ENCODE measurements at regions not wholly inside any gene's neighbourhood (a gene's known extent, or its start where the extent isn't known, plus 50 kb on each side); places are given as distances from the start of the nearest gene placed in this dataset.

GRCh38 chr3:127102587-127102986 is 90.3 kb upstream of the PRR23E start:
- no peak overlapping the region for H3K4me3 Mint-ChIP-seq (ENCODE audit: low read depth, unreplicated experiment)
- peaks cover 72% of the 10 kb centered on the region for H3K27me3 Mint-ChIP-seq (ENCODE audit: unreplicated experiment)
- CTCF ChIA-PET = no interaction called here
- DNase-seq = no peak
- no TSS peak for BruUV-seq (replicated peaks)
- H3K4me1 Mint-ChIP-seq (ENCODE audit: low read depth, unreplicated experiment) = no peaks in the 10 kb centered on the region
- no peaks in the 10 kb centered on the region for H3K9me3 Mint-ChIP-seq (ENCODE audit: low read depth, unreplicated experiment)
- no peaks in the 10 kb centered on the region for H3K36me3 Mint-ChIP-seq (ENCODE audit: insufficient read depth, unreplicated experiment)
- TF ChIP-seq CTCF (IDR thresholded peaks at IDR 0.05; ENCODE audit: unreplicated experiment) = no peak
- H3K27ac Mint-ChIP-seq (ENCODE audit: unreplicated experiment) = no peak overlapping the region
- intact Hi-C loops (cut with micrococcal nuclease; ENCODE audit: unreplicated experiment) = no loop called here

DNA sequence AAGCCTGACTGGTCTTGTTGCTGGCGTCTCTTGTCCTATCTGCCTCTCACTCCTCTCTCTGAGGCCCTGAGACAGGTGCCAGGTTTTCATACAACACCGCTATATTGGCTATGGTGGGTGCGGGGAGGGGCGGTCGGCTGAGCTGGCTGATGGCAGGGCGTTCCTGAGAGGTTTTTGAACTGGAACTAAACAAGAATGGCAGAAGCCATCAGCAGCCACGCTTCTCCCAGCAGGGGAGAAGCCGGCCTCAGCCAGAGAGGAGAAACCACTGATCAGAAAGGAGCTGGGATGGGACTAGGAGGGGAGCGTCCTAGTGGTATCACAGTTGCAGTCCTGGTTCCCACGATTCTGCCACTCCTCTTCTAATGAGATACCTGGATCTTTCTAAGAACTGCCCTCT is 89.9 kb upstream of the PRR23E start:
- Mint-ChIP-seq H3K27ac (ENCODE audit: unreplicated experiment) (no peak overlapping the region), H3K36me3 (ENCODE audit: insufficient read depth, unreplicated experiment) (no peaks in the 10 kb centered on the region)

GRCh38 chr3:127104586-127104985 is 88.3 kb upstream of the PRR23E start:
- CTCF ChIA-PET = interaction anchor here (0.6 to 1.4 kb wide), 3 partner anchors 11 to 351 kb away, joined by 3 to 4 read pairs (median 3); no protein-coding TSS in a partner anchor
- TF ChIP-seq CTCF (IDR thresholded peaks at IDR 0.05; ENCODE audit: unreplicated experiment) = no peak
- Mint-ChIP-seq H3K9me3 (ENCODE audit: low read depth, unreplicated experiment) (no peaks in the 10 kb centered on the region), H3K27me3 (ENCODE audit: unreplicated experiment) (peaks cover 67% of the 10 kb centered on the region), H3K4me3 (ENCODE audit: low read depth, unreplicated experiment) (no peak overlapping the region), H3K27ac (ENCODE audit: unreplicated experiment) (no peak overlapping the region), H3K36me3 (ENCODE audit: insufficient read depth, unreplicated experiment) (no peaks in the 10 kb centered on the region), H3K4me1 (ENCODE audit: low read depth, unreplicated experiment) (no peaks in the 10 kb centered on the region)
- DNase-seq = no peak
- intact Hi-C loops (cut with micrococcal nuclease; ENCODE audit: unreplicated experiment) = no loop called here
- no TSS peak for BruUV-seq (replicated peaks)

More for the DNA sequence above, 89.9 kb upstream of the PRR23E start:
- Mint-ChIP-seq H3K27me3 (ENCODE audit: unreplicated experiment) (peaks cover 68% of the 10 kb centered on the region), H3K9me3 (ENCODE audit: low read depth, unreplicated experiment) (no peaks in the 10 kb centered on the region), H3K4me1 (ENCODE audit: low read depth, unreplicated experiment) (no peaks in the 10 kb centered on the region), H3K4me3 (ENCODE audit: low read depth, unreplicated experiment) (no peak overlapping the region)
- no peak for DNase-seq
- intact Hi-C loops (cut with micrococcal nuclease; ENCODE audit: unreplicated experiment) = no loop called here
- CTCF ChIA-PET = interaction anchor here (0.9 kb wide), 1 partner anchor 302 kb away, joined by 6 read pairs; no protein-coding TSS in a partner anchor
- no TSS peak for BruUV-seq (replicated peaks)
- no peak for TF ChIP-seq CTCF (IDR thresholded peaks at IDR 0.05; ENCODE audit: unreplicated experiment)

GRCh38 chr3:127105587-127105986 is 87.3 kb upstream of the PRR23E start:
- intact Hi-C loops (cut with micrococcal nuclease; ENCODE audit: unreplicated experiment) = no loop called here
- no peak for TF ChIP-seq CTCF (IDR thresholded peaks at IDR 0.05; ENCODE audit: unreplicated experiment)
- no peak for DNase-seq
- CTCF ChIA-PET = interaction anchor here (1.0 to 1.4 kb wide), 2 partner anchors 10 to 350 kb away, joined by 3 read pairs; no protein-coding TSS in a partner anchor
- Mint-ChIP-seq H3K9me3 (ENCODE audit: low read depth, unreplicated experiment) (peaks cover 2% of the 10 kb centered on the region), H3K4me3 (ENCODE audit: low read depth, unreplicated experiment) (no peak overlapping the region), H3K27me3 (ENCODE audit: unreplicated experiment) (peaks cover 70% of the 10 kb centered on the region), H3K27ac (ENCODE audit: unreplicated experiment) (no peak overlapping the region), H3K36me3 (ENCODE audit: insufficient read depth, unreplicated experiment) (no peaks in the 10 kb centered on the region), H3K4me1 (ENCODE audit: low read depth, unreplicated experiment) (no peaks in the 10 kb centered on the region)
- BruUV-seq (replicated peaks) = no TSS peak
